HG03558 (cell line): ENCODE measurements at regions not wholly inside any gene's neighbourhood (a gene's known extent, or its start where the extent isn't known, plus 50 kb on each side); places are given as distances from the start of the nearest gene placed in this dataset.

ENCODE experiments used
- ATAC-seq: cut with Tn5 transposase; IDR thresholded peaks from one replicate; pipeline ENCODE4 v1.9.1; 2021; ENCODE audit warnings: moderate number of reproducible peaks; ENCODE audit not compliant: unreplicated experiment; ENCODE audit errors: extremely low read depth

DNA sequence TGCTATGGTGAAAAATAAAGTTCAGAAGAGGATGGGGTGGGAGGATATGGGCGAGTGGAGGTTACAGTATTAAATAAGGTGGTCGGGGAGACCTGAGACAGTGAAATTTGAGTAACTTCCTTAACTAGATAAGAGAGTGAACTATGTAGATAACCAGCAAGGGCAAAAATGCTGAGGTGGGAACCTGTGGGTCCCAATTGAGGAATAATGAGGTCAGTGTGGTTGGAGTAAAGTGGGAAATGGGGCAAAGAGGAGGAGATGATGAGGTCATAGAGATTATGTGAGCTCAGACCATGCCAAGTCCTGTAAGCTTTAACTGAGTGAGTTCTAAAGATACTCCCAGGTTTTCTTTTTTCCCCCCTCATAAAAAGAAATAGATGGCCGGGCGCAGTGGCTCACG lies 614.6 kb upstream of the PLXNA2 start:
- no peak for ATAC-seq

DNA sequence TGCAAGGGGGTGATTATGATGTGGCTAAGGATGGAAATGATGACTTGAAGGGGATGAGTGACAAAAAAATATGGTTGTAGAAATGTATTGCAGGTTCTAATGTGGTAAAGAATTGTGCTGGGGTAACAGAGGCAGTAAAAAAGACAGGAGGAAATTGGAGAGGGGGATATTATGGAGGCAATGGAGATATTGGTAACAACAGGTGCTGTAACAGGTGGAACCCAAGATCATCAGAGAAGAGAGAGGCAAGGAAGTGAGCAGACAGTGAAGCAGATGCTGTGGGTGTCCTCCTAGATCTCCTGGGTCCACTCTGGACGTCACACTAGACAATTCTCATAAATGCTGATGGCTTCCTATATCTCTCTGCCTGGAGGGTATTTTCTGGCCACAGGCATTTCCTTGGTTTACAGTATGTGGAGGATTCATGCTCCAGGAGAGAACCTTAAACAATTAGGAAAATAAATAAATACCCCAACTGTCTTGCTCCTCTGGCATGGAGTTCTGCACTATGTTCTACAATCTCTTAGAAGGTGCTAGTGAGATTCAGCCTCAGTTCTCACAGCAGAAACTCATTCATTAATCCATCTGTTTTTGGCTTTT lies 620.3 kb upstream of the PLXNA2 start:
- no peak for ATAC-seq

DNA sequence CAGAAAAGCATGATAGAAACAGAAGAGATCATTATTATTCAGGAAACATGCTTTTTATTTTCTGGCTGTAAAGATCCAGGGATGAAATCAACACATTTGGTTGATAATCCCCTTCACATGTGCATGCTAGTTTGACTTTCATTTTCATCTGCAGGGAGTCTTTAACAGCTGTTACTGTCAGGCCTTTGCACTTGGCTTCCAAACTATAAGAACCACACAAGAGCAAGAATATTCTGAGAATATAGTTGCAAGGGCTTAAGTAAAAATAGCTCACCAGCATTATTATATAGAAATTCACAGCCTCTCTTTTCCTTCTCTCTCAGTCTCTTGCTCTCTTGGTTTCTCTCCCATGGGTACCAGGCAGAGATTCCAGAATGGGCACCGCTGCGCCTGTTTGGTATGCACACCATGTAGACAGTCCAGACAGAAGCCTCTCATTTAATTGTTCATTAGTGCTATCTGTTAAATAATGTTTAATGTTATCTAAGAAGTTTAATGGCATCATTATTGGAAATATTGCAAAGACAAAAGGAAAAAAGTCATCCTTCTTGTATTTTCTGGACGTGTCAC lies 622.3 kb upstream of the PLXNA2 start:
- no peak for ATAC-seq

DNA sequence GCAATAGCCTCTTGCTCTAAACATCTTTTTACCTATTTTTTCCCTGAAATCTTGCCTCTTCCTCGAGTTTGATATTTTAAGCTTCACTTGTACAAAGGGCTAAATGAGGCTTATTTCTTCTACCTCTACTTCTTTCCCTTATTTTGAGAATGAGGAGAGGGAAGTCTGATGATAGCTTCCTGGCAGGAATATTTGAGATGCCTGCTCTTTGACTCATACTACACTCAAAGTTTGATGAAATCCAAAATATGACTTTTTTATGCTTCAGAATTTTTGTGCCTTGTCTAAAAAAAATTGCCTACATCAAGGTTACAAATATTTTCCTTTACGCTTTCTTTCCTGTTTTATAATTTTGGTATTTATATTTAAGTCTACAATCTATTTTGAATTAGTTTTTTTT lies 624.4 kb upstream of the PLXNA2 start:
- no peak for ATAC-seq

DNA sequence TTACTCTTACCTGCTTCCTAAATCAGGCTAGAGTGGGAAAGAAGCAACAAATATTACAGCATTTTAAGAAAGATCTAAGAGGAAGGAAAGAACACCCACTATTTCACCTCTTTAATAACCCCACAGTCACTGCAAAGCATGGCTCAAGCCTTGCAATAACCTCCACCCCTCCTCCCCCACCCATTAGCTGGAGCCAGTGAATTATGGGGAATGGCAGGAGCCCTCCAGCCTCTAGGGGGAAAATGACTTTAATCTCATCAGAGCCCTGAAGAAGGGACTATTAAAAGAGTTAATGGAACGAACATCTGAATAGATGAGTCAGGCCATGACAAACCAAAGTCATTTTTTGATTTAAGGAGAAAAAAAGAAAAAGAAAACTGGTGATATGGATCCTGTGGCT lies 630.7 kb upstream of the PLXNA2 start:
- ATAC-seq = no peak

DNA sequence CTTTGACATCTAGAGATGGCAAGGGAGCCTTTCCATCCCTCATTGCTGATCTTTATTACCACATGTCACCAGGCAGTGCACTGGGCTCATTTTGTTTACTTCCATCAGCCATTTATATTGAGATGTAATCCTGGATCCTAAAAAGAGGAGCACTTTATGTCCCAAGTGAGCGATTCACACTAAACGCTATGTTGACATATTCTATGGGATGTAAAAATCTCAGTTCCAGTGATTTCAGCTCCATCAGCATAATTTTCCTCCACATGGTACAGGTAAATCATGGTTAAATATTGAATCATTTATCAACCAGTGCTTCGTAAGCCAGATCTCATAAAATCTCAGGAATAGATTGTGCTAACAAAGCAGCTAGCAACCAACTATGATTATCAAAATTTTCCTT lies 634.8 kb upstream of the PLXNA2 start:
- no peak for ATAC-seq

DNA sequence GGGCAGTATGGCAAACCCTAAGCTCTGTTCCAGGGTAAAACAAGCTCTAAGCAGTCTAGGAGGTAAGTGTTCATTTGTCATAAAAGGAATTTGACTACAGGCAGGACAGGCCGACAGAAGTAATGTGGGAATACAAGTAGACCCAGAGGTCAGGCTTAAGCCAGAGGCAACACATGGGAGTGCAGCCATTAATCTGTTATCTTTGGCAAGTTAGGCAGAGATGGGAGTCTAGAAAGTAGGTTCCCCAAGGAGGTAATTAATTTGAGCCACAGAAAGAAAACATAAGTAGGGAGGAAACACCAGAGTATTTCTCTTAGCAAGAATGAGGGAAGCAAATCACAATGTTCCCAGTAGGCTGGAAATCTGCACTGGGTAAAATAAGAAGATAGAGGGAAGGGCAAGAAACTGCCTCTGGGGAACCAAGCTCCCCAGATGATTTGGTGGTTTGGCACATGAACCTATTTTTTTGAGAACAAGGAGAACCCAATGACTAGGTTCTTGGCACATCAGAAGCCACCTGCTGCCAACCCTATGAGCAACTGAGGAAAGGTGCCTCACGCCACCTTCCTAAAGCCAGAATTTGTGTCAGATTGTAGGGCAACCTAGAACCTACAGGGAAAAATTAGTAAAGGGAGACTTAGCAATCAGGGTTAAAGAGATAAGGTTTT lies 636.4 kb upstream of the PLXNA2 start:
- ATAC-seq = no peak

DNA sequence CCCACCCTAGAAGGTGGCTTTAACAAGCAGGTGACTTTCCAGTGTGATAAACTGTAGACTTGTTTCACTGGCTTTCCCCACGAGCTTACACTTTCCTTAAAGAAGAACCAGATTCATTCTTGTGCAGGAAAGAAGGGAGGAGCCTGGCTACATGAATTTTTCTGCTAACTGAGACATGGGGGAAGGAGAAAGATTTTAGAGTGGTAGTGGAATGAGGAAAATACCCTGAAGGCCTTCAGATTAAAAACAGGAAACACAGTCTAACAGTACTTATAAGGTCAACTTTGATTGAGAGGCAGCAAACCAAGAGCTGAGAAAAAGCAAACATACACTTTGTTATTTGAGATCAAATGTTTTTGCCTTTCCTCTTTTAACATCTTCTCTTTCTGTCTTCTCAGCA lies 640.9 kb upstream of the PLXNA2 start:
- ATAC-seq = no peak

DNA sequence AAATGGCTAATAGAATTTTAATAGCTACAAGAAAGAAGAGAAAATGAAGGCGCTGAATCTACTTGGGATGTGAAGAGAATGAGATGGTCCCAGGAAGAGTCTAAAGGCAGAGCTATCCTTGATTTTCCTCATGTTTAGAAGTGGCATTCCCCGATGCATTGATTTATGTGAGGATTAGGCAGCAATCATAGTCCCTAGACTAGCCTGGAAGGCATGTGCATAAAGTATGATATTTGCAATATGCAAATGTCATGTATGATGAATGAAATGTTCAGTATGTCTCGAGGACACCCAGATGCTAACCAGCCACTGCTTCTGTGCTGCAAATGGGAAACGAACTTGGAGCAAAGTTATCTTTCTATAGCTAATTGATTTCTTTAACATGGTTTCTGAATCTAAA lies 641.5 kb upstream of the PLXNA2 start:
- ATAC-seq = no peak

DNA sequence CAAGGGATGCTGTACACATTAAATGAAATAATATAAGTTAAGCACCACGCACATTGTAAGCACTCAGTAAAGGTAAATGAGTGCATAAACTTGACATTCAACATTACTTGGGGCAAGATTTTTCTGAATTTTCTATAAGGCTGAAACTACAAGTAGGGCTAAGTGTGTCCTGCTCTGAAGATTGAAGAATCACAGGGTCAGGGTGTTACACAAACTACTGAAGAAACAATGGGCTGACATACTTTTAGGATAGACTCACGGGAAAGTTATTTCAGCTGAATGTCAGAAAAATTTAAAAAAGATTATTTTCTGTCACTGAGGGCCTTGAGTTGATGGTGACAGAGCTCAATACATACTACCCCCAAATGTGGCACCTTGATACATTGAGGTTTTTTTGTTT lies 644.2 kb upstream of the PLXNA2 start:
- ATAC-seq = no peak

DNA sequence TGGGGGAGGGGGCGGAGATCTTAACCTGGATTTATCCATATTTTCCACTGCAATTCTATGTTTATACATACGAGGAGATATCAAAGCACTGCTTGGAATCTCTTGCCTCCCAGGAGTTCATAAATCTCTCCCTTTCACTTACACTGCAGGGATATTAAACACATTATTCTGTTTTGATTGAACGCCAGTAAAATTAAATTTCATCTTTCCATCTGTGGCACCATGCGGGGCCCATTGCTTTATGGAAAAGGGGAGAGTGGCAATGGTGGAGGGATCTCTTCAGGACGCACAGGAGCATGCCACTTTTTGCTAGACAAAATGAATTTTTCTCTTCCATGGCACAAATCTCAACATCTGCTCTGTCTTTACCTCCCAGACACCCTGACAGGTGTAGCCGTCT lies 648.0 kb upstream of the PLXNA2 start:
- no peak for ATAC-seq

DNA sequence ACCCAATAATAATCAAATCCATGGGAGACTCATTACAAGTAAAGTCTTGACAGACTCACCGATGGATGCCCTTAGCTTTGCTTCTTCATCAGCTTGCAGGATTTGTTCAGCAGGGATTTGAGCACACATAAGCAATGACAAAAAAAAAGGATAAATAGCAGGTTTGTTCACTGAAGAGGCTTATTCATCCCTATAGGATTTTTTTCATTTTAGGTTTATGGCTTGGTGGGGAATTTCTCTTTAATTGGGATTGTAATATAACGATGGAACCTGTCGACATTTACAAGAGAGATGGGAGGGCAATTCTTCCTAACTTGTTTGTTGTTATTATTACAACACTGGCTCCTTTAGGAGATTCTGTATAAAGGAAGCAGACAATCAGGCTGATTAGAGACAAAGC lies 649.1 kb upstream of the PLXNA2 start:
- ATAC-seq = no peak

DNA sequence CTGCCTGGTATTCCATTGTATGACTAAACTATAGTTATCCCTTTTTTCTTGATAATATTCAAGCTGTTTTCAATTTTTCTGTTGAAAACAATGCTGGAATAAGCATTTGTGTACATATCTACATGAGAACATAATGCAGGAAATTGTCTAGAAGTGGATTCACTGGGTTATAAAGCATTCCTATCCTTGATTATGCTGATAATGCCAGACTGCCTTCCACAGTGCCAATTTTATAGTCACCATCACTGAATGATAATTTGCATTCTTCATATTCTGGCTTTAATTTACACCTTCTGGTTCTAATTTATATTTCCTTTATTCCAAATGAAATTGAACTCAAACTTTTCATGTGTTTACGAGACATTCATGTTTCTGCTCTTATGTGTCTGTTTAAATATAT lies 651.0 kb upstream of the PLXNA2 start:
- ATAC-seq = no peak

DNA sequence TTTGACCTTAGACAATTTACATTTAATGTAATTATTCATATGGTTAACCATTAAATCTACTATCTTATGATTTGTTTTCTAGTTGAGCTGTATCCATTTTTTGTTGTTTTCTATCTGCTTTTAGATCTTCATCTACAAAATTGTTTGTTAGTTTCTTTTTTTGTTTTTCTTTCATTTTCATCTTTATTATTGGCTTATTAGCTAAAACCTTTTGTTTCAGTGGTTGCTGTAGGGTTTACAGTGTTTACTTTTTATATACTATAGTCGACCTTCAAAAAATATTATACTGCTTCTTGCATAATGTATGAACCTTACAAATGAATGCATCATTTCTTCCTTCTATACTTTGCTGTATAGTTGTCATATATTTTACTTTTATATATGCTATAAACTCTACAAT lies 651.6 kb upstream of the PLXNA2 start:
- no peak for ATAC-seq

DNA sequence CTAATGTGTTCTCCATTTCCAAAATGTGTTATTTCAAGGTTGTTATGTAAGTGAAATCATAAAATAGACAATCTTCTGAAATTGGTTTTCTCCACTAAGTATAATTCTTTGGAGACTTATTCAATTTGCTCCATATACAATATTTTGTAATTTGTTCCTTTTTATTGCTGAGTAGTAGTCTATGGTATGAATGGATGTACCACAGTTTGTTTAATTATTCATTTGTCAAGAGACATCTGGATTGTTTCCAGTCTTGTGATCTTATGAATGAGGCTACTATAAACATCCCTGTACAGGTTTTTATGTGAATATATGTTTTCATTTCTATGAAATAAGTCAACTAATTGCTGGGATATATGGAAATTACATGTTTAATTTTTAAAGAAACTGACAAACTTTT lies 652.6 kb upstream of the PLXNA2 start:
- ATAC-seq = no peak

DNA sequence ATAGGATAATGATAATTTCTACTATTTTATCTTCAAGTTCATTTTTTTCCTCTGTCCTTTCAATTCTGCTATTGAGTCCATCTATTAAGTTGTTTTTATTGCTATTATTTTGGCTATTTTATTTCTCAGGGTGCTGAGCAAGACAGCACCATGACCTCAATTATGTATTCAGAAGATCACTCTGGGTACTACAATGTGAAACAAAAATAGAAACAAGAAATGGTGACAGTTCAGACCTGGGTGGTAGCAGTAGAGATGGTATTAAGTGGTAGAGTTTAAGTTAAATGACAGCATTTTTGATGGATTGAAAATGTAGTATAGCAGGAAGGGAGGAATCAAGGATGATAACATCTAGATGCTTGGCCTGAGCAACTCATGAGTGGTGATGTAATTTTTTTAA lies 655.3 kb upstream of the PLXNA2 start:
- no peak for ATAC-seq

DNA sequence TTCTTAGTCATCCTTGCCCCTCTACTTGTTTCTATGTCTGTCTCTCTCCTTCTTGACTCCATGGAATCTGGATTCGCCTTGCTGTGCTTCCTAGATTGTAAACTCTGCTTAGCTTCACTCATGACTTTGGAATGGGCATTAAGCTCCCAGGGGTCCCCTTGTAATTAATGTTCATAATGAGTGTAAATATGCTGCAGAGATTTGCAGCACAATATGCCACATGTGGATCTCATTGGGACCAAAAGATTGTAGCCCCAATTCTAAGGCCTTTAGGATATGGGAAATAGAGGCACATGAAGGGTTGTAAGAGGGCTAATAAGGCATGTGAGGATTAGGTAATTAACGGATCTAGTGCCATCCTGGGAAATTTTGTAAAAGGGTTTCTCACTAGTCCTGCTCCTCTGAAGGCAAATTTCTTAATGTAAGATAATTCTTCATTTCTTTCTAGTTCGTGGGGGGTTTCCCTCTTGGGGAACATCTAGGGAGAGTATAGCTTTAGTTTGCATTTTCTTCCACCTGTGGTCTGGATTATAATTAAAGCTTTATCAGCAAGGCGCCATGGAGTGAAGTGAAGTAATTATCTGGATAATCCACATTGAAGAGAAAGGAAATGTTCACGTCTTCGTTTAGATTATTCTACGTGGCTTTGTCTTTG lies 659.2 kb upstream of the PLXNA2 start:
- no peak for ATAC-seq

DNA sequence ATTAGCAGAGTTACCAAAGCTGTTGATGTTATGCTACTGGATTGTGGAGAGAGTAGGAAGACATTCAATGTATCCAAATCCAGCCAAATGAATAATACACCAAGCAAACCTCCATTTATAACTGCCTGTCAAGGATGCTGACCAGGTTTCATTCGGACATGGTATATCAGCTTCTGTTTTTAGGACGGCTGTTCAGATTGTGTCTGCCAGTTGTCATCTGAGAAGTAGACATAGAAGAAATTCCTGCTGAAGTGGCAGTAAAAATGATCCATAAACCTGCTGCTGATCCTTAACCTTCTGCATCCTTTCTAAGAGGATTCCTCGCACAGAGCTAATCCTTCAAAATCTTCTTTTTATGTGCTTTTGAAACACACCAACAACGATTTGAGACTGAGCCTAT lies 663.6 kb upstream of the PLXNA2 start:
- ATAC-seq = no peak

DNA sequence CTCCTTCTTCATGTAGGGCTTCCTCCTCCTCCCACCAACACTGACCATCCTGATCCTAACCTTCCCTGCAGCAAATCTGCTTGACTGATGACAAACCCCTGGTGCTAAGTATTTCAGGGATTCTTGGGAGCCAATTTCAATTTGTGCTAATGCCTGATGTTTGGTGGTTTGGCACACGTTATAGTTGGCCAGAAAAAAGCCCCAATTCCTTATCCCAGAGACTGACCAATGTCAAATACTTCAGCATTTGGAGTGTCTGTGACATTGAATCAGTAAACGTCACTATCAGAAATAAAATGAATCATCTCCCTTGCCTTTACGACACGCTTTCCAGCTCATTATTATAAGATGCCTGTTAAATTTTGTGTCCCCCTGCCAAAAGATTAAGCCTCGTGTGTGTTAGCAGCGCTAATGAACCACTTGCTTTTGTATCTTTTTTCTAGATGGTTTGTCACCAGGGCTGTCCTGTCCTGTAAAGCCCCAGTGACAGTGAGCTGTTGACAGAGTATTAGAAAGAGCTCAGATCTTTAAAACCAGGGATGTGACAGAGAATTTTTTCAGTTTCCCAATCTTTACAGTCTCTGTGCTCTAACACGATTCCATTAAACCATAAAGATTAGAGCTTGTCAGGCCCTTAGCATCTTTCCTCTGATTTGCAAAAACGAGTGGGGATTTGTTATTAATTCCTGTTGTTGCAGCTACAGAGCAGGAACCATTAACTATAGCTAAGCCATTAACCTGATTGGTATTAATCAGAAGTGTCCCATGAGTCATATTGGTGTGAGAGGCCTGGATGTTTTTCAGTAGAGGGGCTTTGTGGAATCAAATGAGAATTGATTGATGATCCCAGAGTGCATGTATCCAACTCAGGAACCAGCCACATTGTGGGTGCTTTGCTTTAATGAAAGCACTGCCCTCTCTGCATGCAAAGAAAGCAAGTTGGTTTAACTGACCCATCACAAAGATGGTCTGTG lies 665.1 kb upstream of the PLXNA2 start:
- ATAC-seq = no peak

DNA sequence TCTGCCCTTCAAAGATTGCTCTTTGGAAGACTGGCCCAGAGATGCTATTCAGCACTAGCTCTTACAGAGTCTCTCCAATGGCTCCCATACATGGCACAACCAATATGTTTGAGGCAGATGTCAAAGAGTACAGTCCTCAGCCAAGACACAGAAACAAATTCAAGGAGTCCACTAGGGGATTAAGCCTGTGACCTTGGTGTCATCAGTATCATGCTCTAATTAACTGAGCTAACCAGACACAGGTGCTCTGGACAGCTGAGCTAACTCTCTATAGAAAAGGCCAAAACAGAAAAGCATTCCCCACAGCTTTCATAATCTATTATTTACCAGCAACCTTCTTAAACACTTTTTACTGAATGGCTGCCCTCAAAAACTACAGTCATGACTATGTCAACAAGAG lies 666.0 kb upstream of the PLXNA2 start:
- ATAC-seq = no peak

DNA sequence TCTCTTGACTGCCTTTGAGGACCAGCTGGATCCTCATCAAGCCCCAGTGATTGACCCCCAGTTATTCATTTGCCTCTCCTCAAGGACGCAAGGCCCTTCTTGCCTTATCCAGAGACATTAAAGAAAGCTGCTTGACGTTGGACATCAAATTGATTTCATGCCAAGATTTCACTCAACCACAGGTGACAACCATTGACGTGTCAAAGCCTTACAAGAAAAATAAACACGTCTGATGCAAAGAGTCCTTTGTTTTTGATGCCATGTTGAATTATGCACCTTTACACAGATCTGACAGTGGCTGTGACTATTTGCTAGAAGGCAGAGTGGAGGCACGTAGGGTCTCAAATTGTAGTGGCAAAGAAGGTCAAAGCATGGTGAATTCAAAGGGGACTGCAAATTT lies 666.2 kb upstream of the CAMK1G start:
- no peak for ATAC-seq
